ENCODE measurements at regions not wholly inside any gene's neighbourhood (a gene's known extent, or its start where the extent isn't known, plus 50 kb on each side); places are given as distances from the start of the nearest gene placed in this dataset.

- TF ChIP-seq E2F4 (CRISPR knock-in tag; IDR thresholded peaks at IDR 0.05; ENCODE audit: borderline replicate concordance, low read depth) (no peak), FOXK1 (CRISPR knock-in tag; IDR thresholded peaks at IDR 0.05) (no peak), ZNF416 (CRISPR knock-in tag; IDR thresholded peaks at IDR 0.05) (no peak), JUN (CRISPR knock-in tag; IDR thresholded peaks at IDR 0.05) (no peak), ATF3 (CRISPR knock-in tag; conservative IDR thresholded peaks at IDR 0.05) (no peak), CTCF (IDR thresholded peaks at IDR 0.05) (no peak)
- TF ChIP-seq, protein P1, sequence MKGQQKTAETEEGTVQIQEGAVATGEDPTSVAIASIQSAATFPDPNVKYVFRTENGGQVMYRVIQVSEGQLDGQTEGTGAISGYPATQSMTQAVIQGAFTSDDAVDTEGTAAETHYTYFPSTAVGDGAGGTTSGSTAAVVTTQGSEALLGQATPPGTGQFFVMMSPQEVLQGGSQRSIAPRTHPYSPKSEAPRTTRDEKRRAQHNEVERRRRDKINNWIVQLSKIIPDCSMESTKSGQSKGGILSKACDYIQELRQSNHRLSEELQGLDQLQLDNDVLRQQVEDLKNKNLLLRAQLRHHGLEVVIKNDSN (CRISPR knock-in tag; IDR thresholded peaks at IDR 0.05) = no peak
Measured at GRCh38 chr1:82462366-82462765, 661.6 kb downstream of the ADGRL2 start.
